WTC11 (cell line): ENCODE measurements at regions not wholly inside any gene's neighbourhood (a gene's known extent, or its start where the extent isn't known, plus 50 kb on each side); places are given as distances from the start of the nearest gene placed in this dataset.

Source experiments
- CREB1 ChIP-seq: sonication (generic); formaldehyde crosslinking; IDR thresholded peaks from 2 replicates; pipeline ENCODE4 v1.8.0; 2023; ENCODE audit warnings: mild to moderate bottlenecking, missing genetic modification reagents
- CTCF ChIP-seq: fragments of 200-600 bp; IDR thresholded peaks from 2 replicates; pipeline ENCODE4 v1.8.0; 2022; ENCODE audit warnings: antibody characterized with exemption
- IRF2 ChIP-seq: sonication (generic); formaldehyde crosslinking; IDR thresholded peaks from 2 replicates; pipeline ENCODE4 v1.8.0; 2022; ENCODE audit warnings: low read depth, missing genetic modification reagents, borderline replicate concordance

GRCh38 chr5:54608423-54609085, 91.0 kb downstream of the SNX18 start:
- TF ChIP-seq CTCF (no peak), CREB1 (CRISPR knock-in tag) (no peak), IRF2 (CRISPR knock-in tag) (no peak)
